H9 (cell line): ENCODE measurements at regions not wholly inside any gene's neighbourhood (a gene's known extent, or its start where the extent isn't known, plus 50 kb on each side); places are given as distances from the start of the nearest gene placed in this dataset.

Experiments
- DNase-seq: peaks from one replicate; pipeline ENCODE4 v3.0.0-alpha.2; 2017
- H2AFZ ChIP-seq: one replicate; pipeline ENCODE4 v1.6.1; 2013; ENCODE audit warnings: mild to moderate bottlenecking, low read length, control low read depth, moderate library complexity
- H2AK5ac ChIP-seq: 2 replicates; pipeline ENCODE4 v1.6.1; 2013; ENCODE audit warnings: low read length, control low read depth, mixed read lengths; ENCODE audit not compliant: insufficient read length
- H2BK120ac ChIP-seq: one replicate; pipeline ENCODE4 v1.6.1; 2013; ENCODE audit warnings: low read depth, mild to moderate bottlenecking, low read length, control low read depth, inconsistent platforms; ENCODE audit not compliant: poor library complexity, severe bottlenecking
- H2BK12ac ChIP-seq: 2 replicates; pipeline ENCODE4 v1.6.1; 2013; ENCODE audit warnings: low read length, control low read depth, mixed read lengths, low read depth; ENCODE audit not compliant: insufficient read length
- H2BK15ac ChIP-seq: 2 replicates; pipeline ENCODE4 v1.6.1; 2013; ENCODE audit warnings: low read depth, low read length, control low read depth
- H2BK20ac ChIP-seq: one replicate; pipeline ENCODE4 v1.6.1; 2013; ENCODE audit warnings: low read depth, mild to moderate bottlenecking, low read length, control low read depth, inconsistent platforms; ENCODE audit not compliant: poor library complexity, severe bottlenecking
- H2BK5ac ChIP-seq: 2 replicates; pipeline ENCODE4 v1.6.1; 2013; ENCODE audit warnings: low read length, control low read depth, mixed read lengths; ENCODE audit not compliant: insufficient read length
- H3K14ac ChIP-seq: 2 replicates; pipeline ENCODE4 v1.6.1; 2013; ENCODE audit warnings: low read length, control low read depth; ENCODE audit not compliant: insufficient read depth
- H3K18ac ChIP-seq: 2 replicates; pipeline ENCODE4 v1.6.1; 2013; ENCODE audit warnings: low read depth, mild to moderate bottlenecking, mixed read lengths, low read length, control low read depth; ENCODE audit not compliant: insufficient read length
- H3K23ac ChIP-seq: 2 replicates; pipeline ENCODE4 v1.6.1; 2013; ENCODE audit warnings: low read length, control low read depth, mixed read lengths, low read depth; ENCODE audit not compliant: insufficient read length
- H3K23me2 ChIP-seq: 2 replicates; pipeline ENCODE4 v1.6.1; 2013; ENCODE audit warnings: low read depth, mild to moderate bottlenecking, mixed read lengths, low read length, control low read depth; ENCODE audit not compliant: insufficient read length, poor library complexity, severe bottlenecking
- H3K27ac ChIP-seq: 2 replicates; pipeline ENCODE4 v1.5.1; 2013; ENCODE audit warnings: low read length, control low read depth, mixed read lengths, low read depth; ENCODE audit not compliant: insufficient read length
- H3K27me3 ChIP-seq: 2 replicates; pipeline ENCODE4 v1.6.1; 2013; ENCODE audit warnings: low read length, control low read depth, inconsistent platforms; ENCODE audit not compliant: insufficient read depth
- H3K4ac ChIP-seq: 2 replicates; pipeline ENCODE4 v1.6.1; 2013; ENCODE audit warnings: low read depth, mild to moderate bottlenecking, control low read depth, inconsistent platforms, low read length, moderate library complexity
- H3K4me1 ChIP-seq: 2 replicates; pipeline ENCODE4 v1.6.1; 2013; ENCODE audit warnings: low read length, control low read depth, inconsistent platforms; ENCODE audit not compliant: insufficient read depth
- H3K4me2 ChIP-seq: 2 replicates; pipeline ENCODE4 v1.6.1; 2013; ENCODE audit warnings: low read length, control low read depth, mixed read lengths; ENCODE audit not compliant: insufficient read length, insufficient read depth
- H3K56ac ChIP-seq: 2 replicates; pipeline ENCODE4 v1.6.1; 2013; ENCODE audit warnings: low read depth, mild to moderate bottlenecking, mixed read lengths, low read length, control low read depth; ENCODE audit not compliant: insufficient read length
- H3K79me1 ChIP-seq: 2 replicates; pipeline ENCODE4 v1.6.1; 2013; ENCODE audit warnings: low read depth, mild to moderate bottlenecking, moderate library complexity, low read length, control low read depth, inconsistent platforms; ENCODE audit not compliant: insufficient read depth, poor library complexity, severe bottlenecking
- H3K79me2 ChIP-seq: 2 replicates; pipeline ENCODE4 v1.6.1; 2013; ENCODE audit warnings: low read length, control low read depth, inconsistent platforms; ENCODE audit not compliant: insufficient read depth
- H3K9ac ChIP-seq: 2 replicates; pipeline ENCODE4 v1.6.1; 2013; ENCODE audit warnings: low read length, control low read depth, mixed read lengths; ENCODE audit not compliant: insufficient read length; ENCODE audit errors: extremely low read depth
- H3K9me3 ChIP-seq: one replicate; pipeline ENCODE4 v1.6.1; 2013; ENCODE audit warnings: low read depth, low read length, inconsistent platforms; ENCODE audit not compliant: control insufficient read depth
- H3T11ph ChIP-seq: one replicate; pipeline ENCODE4 v1.6.1; 2013; ENCODE audit warnings: mild to moderate bottlenecking, low read length, control low read depth, inconsistent platforms
- H4K20me1 ChIP-seq: one replicate; pipeline ENCODE4 v1.6.1; 2013; ENCODE audit not compliant: control insufficient read depth, insufficient read length, insufficient read depth
- H4K5ac ChIP-seq: 2 replicates; pipeline ENCODE4 v1.6.1; 2013; ENCODE audit warnings: low read depth, mild to moderate bottlenecking, mixed read lengths, low read length, control low read depth; ENCODE audit not compliant: insufficient read length
- H4K8ac ChIP-seq: replicated peaks from 2 replicates; pipeline ENCODE4 v1.6.1; 2013; ENCODE audit warnings: low read length, control low read depth, mixed read lengths, low read depth; ENCODE audit not compliant: insufficient read length
- H4K91ac ChIP-seq: 2 replicates; pipeline ENCODE4 v1.6.1; 2013; ENCODE audit warnings: low read depth, mild to moderate bottlenecking, moderate library complexity, mixed read lengths, low read length, control low read depth; ENCODE audit not compliant: insufficient read length
- H3K27ac Mint-ChIP-seq, 3 experiments: 2 replicates in 2 of 3; 3 replicates in 1 of 3; pipeline ENCODE4 v1.8.0; 2020 to 2021; ENCODE audit warnings: mixed read lengths in 3 of 3, mild to moderate bottlenecking in 1 of 3, moderate library complexity in 1 of 3
- H3K27me3 Mint-ChIP-seq: 2 replicates; pipeline ENCODE4 v1.8.0; 2021; ENCODE audit warnings: low read depth, mild to moderate bottlenecking, moderate library complexity, mixed read lengths
- H3K36me3 Mint-ChIP-seq, 3 experiments: 2 replicates in 2 of 3; 3 replicates in 1 of 3; pipeline ENCODE4 v1.8.0; 2020 to 2021; ENCODE audit warnings: low read depth in 3 of 3, mixed read lengths in 3 of 3; ENCODE audit not compliant: insufficient read depth in 1 of 3
- H3K4me1 Mint-ChIP-seq, 2 experiments: 2 replicates each; pipeline ENCODE4 v1.8.0; 2020; ENCODE audit warnings: mixed read lengths in 2 of 2
- H3K4me3 Mint-ChIP-seq, 2 experiments: 2 replicates in 1 of 2; 3 replicates in 1 of 2; pipeline ENCODE4 v1.8.0; 2020 to 2021; ENCODE audit warnings: mild to moderate bottlenecking in 2 of 2, mixed read lengths in 2 of 2, moderate library complexity in 1 of 2
- H3K9me3 Mint-ChIP-seq, 2 experiments: 2 replicates in 1 of 2; 3 replicates in 1 of 2; pipeline ENCODE4 v1.8.0; 2020; ENCODE audit warnings: mild to moderate bottlenecking in 2 of 2, mixed read lengths in 2 of 2, moderate library complexity in 1 of 2
- WGBS: extraction: QIAGEN DNeasy Blood & Tissue Kit; methylation state at CpG from one replicate; pipeline ENCODE4 v1.1.7; 2013; ENCODE audit warnings: missing lambda C conversion rate, low lambda C conversion rate, mixed read lengths; ENCODE audit not compliant: insufficient read length; ENCODE audit errors: extremely low coverage; 5-methylcytosine and 5-hydroxymethylcytosine counted together
- TF ChIP-seq, protein P1 (sequence below): fragments of 200-600 bp; sonication (generic); conservative IDR thresholded peaks from 3 replicates; pipeline ENCODE4 v1.8.0; 2021; ENCODE audit warnings: antibody characterized with exemption, mild to moderate bottlenecking

DNA sequence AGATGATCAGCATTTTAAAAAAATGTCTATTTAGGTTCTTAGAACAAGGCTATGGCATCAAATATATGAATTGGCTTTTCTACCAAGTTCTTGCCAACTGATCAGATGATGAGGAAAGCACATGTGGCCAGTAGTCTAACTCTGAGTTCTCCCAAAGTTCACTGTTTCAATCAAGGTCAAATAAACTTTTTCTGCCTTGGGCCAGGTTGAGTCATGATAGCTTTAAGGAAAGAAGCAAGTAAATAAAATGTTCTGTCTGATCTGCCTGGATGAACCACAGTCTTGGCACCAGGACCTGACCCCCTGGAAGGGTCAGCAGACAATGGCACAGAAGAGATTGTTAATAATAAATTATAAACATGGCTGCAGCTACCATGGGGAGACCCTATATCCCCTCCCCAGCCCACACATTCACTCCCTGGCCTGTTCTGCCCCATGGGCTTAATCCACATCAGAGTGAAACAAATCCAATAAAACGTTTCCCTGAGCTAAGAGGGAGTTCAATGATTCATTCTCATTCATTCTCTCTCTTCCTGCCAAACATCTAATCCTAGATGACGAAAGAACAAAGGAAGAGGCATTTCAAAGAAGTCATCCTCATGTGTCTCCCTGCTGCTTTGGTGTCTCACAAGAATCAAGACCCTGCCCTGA, 661.6 kb downstream of the DHX35 start:
- no peaks in the 10 kb centered on the region for H3K79me1 ChIP-seq
- H2BK5ac ChIP-seq: no peak overlapping the region
- H3K9me3 ChIP-seq: no peaks in the 10 kb centered on the region
- DNase-seq: no peak
- H4K8ac ChIP-seq: no peak overlapping the region
- H2BK15ac ChIP-seq: no peak overlapping the region
- H3K9ac ChIP-seq: no peak overlapping the region
- H3K4ac ChIP-seq: no peak overlapping the region
- no peaks in the 10 kb centered on the region; the same call in 1 of the 2 replicates for H3K27me3 Mint-ChIP-seq
- H3K18ac ChIP-seq: no peak overlapping the region
- H2AK5ac ChIP-seq: no peak overlapping the region
- H3K56ac ChIP-seq: no peak overlapping the region
- H3K36me3 Mint-ChIP-seq: no peaks in the 10 kb centered on the region
- no peak overlapping the region for H4K91ac ChIP-seq
- H3K9me3 Mint-ChIP-seq: no peaks in the 10 kb centered on the region
- no peaks in the 10 kb centered on the region; the same call in 1 of the 2 replicates for H3K4me1 ChIP-seq
- H3K27ac ChIP-seq: no peak overlapping the region
- H3T11ph ChIP-seq: no peak overlapping the region
- no peaks in the 10 kb centered on the region for H3K27me3 ChIP-seq
- no peak overlapping the region for H3K4me2 ChIP-seq
- H2AFZ ChIP-seq: no peak overlapping the region
- H3K14ac ChIP-seq: no peak overlapping the region
- H2BK12ac ChIP-seq: no peak overlapping the region
- peaks cover 2 to 8% of the 10 kb centered on the region in 2 experiments; a peak in 1 of 4 replicates for H3K4me1 Mint-ChIP-seq
- H3K27ac Mint-ChIP-seq: no peak overlapping the region
- H2BK20ac ChIP-seq: no peak overlapping the region
- H3K4me3 Mint-ChIP-seq: no peak overlapping the region
- TF ChIP-seq, protein P1, sequence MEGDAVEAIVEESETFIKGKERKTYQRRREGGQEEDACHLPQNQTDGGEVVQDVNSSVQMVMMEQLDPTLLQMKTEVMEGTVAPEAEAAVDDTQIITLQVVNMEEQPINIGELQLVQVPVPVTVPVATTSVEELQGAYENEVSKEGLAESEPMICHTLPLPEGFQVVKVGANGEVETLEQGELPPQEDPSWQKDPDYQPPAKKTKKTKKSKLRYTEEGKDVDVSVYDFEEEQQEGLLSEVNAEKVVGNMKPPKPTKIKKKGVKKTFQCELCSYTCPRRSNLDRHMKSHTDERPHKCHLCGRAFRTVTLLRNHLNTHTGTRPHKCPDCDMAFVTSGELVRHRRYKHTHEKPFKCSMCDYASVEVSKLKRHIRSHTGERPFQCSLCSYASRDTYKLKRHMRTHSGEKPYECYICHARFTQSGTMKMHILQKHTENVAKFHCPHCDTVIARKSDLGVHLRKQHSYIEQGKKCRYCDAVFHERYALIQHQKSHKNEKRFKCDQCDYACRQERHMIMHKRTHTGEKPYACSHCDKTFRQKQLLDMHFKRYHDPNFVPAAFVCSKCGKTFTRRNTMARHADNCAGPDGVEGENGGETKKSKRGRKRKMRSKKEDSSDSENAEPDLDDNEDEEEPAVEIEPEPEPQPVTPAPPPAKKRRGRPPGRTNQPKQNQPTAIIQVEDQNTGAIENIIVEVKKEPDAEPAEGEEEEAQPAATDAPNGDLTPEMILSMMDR: no peak
- no CpG with 5 or more reads among the region's 2 CpGs for WGBS
- no peaks in the 10 kb centered on the region for H3K23me2 ChIP-seq
- H4K5ac ChIP-seq: no peak overlapping the region
- H4K20me1 ChIP-seq: no peaks in the 10 kb centered on the region
- no peaks in the 10 kb centered on the region for H3K79me2 ChIP-seq
- H2BK120ac ChIP-seq: no peak overlapping the region
- no peak overlapping the region for H3K23ac ChIP-seq
